ENCODE measurements at regions not wholly inside any gene's neighbourhood (a gene's known extent, or its start where the extent isn't known, plus 50 kb on each side); places are given as distances from the start of the nearest gene placed in this dataset.
"Not testable (repeated sequence)": the region's sequence is repeated elsewhere in the genome, so short reads cannot be mapped to it uniquely, and the experiment has no call there.

DNA sequence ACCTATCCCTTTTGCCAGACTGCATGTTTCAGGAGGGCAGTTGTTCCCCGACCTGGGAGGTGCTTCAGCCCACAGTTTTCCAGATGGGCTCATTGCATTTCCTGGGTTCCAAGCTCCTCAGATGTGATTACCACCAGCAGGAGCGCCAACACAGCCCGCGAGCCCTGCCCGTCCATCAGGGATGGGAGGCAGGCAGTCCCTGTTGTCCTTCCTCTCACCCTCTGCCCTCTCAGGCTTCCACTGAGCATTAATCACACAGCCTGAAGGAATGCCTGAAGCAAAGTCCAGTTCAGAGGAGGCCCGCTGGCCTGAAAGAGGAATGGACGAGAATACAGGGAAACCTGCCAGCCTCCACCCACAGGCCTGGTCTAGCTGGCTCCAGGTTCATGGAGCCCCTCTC lies 256.3 kb upstream of the SDK2 start:
- no peak for DNase-seq

GRCh38 chr17:73901249-73901648 lies 257.0 kb upstream of the SDK2 start:
- DNase-seq: no peak

DNA sequence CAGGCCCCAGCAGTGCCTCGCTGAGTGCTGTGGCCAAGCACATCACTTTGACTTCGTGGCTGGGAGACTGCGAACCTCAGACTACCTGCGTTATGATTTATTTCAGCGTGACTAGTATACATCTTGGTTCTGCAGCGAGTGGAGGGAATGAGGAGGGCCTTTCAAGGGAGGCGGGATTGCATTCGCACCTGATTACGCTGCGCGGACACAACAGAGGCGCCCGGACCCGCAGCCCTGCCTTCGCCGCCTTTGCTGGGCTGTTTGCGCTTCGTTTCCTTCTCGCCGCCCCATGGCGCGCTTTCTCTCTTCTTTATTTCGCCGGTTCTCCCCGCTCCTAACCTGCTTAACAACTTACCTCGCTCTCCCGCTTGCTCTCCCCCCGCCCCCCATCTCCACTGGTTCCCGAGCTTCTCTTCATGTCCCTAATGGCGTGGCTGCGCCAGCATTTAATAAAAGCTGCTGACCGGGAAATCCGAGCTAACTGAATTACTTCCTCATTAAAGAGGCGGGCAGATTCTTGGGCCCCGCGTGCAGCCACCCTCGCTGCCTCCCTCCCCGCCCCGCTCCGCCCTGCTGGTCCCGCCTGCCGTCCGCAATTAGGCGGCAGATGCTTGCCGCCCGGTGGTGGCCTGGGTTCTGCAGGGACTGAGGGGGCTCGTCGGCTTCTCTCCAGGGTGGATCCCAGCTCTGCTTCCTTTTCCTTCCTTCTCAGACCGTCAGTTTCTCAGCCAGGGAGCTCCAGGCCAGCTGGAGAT lies 257.6 kb upstream of the SDK2 start:
- DNase-seq: peak; percentile 12

DNA sequence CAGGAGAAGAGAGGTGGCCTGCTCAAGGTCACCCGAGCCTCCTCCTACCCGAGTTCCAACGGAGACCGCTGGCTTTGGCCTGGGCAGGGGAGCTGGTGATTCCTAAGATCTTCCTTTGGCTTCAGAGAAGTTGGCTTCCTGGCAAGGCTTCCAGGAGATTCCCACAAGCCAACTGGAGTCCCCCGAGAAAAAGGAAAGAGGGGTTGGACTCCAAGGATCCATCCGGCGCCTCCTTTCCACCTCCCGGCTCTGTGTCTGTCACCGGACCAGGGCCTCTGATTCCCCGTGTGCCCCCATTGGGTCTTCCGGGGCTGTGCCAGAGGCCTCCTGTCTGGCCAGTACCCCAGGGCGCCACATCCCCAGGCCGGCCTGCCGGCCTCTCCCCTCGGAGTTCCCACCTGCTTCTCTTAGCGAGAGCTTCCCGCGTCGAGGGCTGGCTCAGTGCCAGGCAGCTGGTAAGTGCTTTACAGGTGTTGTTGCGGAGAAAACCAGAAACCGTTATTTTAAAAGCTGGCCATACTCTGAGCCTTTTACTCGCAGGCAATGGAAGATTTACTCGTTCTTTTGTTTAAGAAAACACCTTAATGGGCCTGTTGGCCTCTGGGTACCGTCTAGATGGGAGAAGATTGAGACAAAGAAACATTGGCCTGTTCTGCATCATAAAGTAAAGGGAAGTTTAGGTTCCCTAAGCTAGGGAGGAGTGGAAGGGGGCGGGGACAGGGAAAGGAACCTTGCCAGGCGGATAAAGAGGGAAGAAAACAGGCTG lies 258.4 kb upstream of the SDK2 start:
- DNase-seq: no peak

DNA sequence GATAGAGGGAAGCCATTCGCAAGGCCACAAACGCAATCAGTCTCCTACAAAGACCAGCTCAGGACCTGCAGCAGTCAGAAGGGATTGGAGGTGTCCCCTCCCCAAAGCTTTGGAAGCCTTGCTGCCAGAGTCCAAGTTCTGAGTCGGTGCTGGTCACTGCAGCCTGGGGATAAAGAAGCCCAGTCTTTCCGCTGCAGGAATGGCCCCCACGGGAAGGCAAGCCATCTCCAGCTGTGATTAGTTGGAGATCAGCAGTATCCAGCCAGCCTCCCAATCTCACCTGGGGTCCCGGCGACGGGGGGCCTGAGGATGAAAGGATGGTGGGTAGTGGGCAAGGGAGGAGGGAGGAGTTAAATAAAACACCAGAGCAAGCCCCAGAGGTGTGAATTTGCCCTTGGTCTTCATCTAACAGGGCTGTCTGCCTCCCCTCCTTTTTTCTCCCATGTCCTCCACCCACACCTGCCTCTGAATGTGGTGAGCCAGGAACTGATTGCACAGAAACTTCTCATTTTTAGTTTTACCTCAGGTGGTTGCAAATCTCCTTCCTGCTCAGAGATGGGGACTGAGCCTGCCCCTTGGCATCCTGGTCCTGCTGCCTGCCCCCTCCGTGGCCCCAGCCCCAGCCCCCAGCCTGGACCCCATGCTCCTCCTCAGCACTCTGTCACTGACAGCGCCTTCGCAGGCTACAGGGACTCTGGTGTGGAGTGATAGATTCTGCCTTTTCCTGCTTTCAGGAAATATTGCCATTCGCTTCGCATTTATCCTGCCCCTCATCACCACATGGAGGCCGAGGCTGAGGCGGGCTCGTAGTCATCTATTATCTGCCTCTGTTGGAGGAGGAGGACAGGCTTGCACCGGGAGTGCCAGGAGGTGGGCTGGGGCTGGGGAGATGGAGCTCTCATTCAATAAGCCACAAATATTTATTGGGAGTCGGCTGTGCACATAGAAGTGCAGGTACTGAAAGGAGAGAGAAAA lies 262.9 kb upstream of the SDK2 start:
- no peak for DNase-seq

DNA sequence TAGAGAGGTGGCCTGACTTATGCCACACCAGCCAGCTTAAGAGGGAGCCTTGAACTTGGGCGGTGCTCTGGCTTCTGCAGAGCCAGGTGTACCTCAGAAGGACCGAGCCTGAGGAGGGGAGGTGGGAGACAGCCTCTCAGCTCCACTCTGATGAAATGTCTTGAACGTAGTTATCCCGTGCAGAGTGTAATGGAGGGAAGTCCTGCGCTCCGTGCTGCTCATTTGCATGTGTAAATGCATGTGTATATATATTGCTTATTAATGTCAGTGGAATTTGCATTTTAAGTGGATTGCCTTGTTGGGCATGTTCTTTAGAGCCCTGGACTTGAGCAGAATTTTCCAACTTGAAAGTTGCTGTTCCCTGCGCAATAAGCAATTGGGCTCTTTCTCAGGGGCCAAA lies 264.9 kb upstream of the SDK2 start:
- no peak for DNase-seq

DNA sequence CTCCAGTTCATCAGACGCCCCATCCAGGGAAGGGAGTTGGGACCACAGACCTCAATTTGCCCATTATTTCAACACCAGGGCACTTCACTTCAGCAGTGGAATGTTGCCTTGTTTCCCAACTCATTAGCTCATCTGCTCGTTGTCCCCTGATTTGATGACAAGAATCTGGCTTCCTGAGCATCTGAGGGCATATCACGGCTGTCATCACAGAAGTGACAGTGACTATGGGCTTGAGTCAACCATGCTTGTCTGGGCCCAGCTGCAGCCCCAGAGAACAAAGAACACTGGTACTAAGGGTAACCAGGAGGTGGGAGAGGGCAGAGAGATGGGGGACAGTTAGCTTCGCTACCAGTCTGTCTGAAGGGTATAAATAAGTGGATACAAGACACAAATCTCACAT lies 266.0 kb upstream of the SDK2 start:
- no peak for DNase-seq

GRCh38 chr17:73910821-73911515 lies 266.7 kb upstream of the SDK2 start:
- DNase-seq: no peak

- no peak for DNase-seq
These were observed 267.6 kb upstream of the SDK2 start for GRCh38 chr17:73911726-73912372.

DNA sequence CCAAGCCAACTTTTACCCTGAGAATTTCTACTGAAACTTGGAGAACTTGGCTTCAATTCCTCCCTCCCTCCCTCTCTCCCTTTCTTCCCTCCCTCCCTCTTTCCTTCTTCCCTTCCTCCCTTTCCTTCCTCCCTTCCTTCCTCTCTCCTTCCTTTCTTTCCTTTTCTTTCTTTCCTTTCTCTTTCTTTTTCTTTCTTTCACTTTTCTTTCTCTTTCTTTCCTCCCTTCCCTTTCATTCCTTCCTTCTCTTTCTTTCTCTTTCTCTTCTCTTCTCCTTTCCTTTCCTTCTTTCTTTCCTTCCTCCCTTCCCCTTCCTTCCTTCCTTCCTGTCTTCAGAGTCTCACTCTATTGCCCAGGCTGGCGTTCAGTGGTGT lies 268.1 kb upstream of the SDK2 start:
- DNase-seq: no peak

GRCh38 chr17:73914536-73915274 lies 270.5 kb upstream of the SDK2 start:
- no peak for DNase-seq

DNA sequence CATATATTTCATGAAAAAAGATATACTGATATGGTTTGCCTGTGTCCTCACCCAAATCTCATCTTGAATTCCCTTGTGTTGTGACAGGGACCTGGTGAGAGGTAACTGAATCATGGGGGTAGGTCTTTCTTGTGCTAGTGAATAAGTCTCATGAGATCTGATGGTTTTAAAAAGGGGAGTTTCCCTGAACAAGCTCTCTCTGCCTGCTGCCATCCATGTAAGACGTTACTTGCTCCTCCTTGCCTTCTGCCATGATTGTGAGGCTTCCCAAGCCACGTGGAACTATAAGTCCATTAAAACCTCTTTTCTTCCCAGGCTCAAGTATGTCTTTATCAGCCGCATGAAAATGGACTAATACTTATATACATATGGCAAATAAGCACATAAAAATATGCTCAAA lies 274.8 kb upstream of the SDK2 start:
- DNase-seq: not testable (repeated sequence)

- no peak for DNase-seq
These were observed 277.1 kb upstream of the SDK2 start for GRCh38 chr17:73921306-73921705.

DNA sequence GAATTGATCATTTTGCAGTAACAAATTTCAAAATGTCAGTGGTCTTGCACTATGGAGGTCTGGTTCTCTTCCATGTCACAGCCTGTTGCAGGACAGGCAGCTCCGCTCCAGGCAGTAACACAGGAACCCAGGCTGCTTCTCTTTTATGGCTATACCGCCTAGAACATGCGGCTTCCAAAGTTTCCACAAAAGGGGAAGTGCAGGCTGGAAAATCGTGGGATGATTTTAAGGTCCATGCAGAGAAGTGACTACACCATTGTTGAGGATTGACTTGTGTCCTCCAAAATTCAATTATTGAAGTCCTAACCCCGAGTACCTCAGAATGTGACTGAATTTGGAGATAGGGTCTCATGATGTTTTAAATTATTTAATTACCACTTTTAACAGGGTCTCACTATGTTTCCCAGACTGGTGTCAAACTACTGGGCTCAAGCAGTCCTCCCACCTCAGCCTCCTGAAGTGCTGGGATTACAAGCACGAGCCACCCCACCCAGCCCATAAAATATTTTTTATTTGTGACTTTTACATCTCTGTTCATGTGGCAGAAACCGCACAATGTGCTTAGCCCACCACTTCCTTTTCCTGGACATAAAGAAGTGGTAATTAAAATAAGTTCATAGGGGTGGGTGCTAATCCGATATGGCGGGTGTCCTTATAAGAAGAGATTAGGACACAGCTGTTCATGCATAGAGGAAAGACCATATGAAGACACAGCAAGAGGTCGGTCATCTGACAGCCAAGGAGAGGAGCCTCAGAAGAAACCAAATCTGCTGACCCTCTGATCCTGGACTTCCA lies 279.2 kb upstream of the RPL38 start:
- DNase-seq: no peak

DNA sequence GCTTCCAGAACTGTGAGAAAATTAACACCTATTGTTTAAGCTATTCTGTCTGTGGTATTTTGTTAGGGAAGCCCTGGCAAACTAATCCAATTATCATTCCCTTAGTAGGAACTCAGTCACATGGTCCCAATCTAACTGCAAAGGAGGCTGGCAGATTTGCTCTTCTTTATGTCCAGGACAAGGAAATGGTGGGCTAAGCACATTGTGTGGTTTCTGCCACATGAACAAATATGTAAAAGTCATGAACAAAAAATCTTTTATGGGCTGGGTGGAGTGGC lies 278.6 kb upstream of the RPL38 start:
- no peak for DNase-seq

DNA sequence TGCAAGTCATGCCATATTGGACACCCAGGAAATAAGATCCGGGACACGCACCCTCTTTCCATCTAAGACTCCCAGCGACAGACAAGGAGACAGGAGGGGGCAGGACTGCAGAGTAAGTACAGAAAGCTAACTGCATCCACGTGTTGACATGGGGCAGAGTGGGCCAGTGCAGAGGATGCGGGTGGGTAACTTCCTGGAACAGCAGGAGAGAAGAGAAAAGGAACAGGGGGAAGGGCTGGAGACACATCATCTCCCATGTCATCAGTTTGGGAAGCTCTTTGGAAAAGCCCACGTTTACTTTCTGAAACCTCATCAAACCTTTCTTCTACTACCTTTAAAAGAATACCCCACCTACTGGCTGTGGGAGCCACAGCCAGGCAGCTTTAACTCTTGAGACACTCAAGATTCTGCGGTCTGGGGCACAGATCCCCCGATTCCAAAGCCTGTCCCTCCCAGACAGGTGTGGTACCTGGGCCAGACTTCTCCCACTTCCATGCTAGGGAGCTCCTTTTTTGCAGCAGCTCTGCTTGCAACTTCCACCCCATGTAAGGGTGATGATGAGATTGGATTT lies 273.5 kb upstream of the RPL38 start:
- no peak for DNase-seq

GRCh38 chr17:73932216-73932749 lies 271.2 kb upstream of the RPL38 start:
- DNase-seq: no peak

- DNase-seq: no peak
These were observed 270.2 kb upstream of the RPL38 start for GRCh38 chr17:73933164-73933766.

GRCh38 chr17:73933871-73934270 lies 269.6 kb upstream of the RPL38 start:
- no peak for DNase-seq

GRCh38 chr17:73934696-73935095 lies 268.8 kb upstream of the RPL38 start:
- DNase-seq: no peak
